K562 (cell line): ENCODE measurements at regions not wholly inside any gene's neighbourhood (a gene's known extent, or its start where the extent isn't known, plus 50 kb on each side); places are given as distances from the start of the nearest gene placed in this dataset.

ENCODE experiments used
- ATAC-seq: fragments of 200-7000 bp; cut with Tn5 transposase; 3 replicates; pipeline ENCODE4 v1.9.1; 2020; ENCODE audit warnings: moderate library complexity
- BruUV-seq: library from RNA; stranded (reverse); fragments of 400-500 nt; replicated peaks from 2 replicates; lab custom pipeline; 2021; lab: Mats Ljungman, UMichigan
- CTCF ChIA-PET: fragments of 300-600 bp; formaldehyde crosslinking; extraction: SDS; loops from one replicate; lab custom pipeline; 2021; ENCODE audit warnings: low intra/inter-chr PET ratio; lab: Yijun Ruan, JAX
- POLR2A ChIA-PET: fragments of 300-600, 350-650 bp; sonication (Branson Sonifier 250); formaldehyde crosslinking; extraction: SDS; loops from one replicate; lab custom pipeline; 2021; ENCODE audit warnings: antibody characterized with exemption, inconsistent platforms; lab: Yijun Ruan, JAX
- DNase-seq, 4 experiments: peaks; one replicate each; pipeline versions ENCODE4 v3.0.0 to v3.0.0-alpha.2; 2011 to 2018; ENCODE audit warnings: low spot score in 3 of 4, mixed read lengths in 3 of 4; ENCODE audit errors: extremely low read depth in 1 of 4
- FAIRE-seq: peaks from 2 replicates; lab custom pipeline; 2011; peaks lifted over from hg19 to GRCh38; lab: Jason Lieb, UNC
- H2AFZ ChIP-seq: 2 replicates; pipeline ENCODE4 v1.6.0; 2011; ENCODE audit warnings: low read depth, low read length, control low read depth, inconsistent platforms
- H3K27ac ChIP-seq: fragments of 200-600 bp; 3 replicates; pipeline ENCODE4 v1.8.0; 2011; ENCODE audit warnings: low read depth, mild to moderate bottlenecking, control low read depth, inconsistent platforms, low read length, moderate library complexity, mixed read lengths; ENCODE audit errors: extremely low read depth
- H3K27me3 ChIP-seq, 2 experiments: fragments of 300-600 bp in 1 of 2; 2 replicates in 1 of 2; 3 replicates in 1 of 2; pipeline versions ENCODE4 v1.6.0 to v1.8.0; 2011; ENCODE audit warnings: inconsistent platforms in 2 of 2, low read length in 2 of 2, mild to moderate bottlenecking in 1 of 2, mixed read lengths in 1 of 2, moderate library complexity in 1 of 2; ENCODE audit not compliant: control insufficient read depth in 2 of 2, insufficient read depth in 2 of 2
- H3K36me3 ChIP-seq: fragments of 300-600 bp; 3 replicates; pipeline ENCODE4 v1.8.0; 2011; ENCODE audit warnings: mild to moderate bottlenecking, low read length, inconsistent platforms; ENCODE audit not compliant: control insufficient read depth, insufficient read depth
- H3K4me1 ChIP-seq, 2 experiments: fragments of 200-600 bp in 1 of 2; replicated peaks in 1 of 2; 2 replicates in 1 of 2; 3 replicates in 1 of 2; pipeline versions ENCODE4 v1.5.1 to v1.8.0; 2011; ENCODE audit warnings: inconsistent platforms in 2 of 2, low read length in 2 of 2, mild to moderate bottlenecking in 1 of 2, mixed read lengths in 1 of 2, moderate library complexity in 1 of 2; ENCODE audit not compliant: control insufficient read depth in 2 of 2, insufficient read depth in 2 of 2
- H3K4me2 ChIP-seq: 2 replicates; pipeline ENCODE4 v1.6.1; 2011; ENCODE audit warnings: low read length, control low read depth, inconsistent platforms, mixed read lengths; ENCODE audit not compliant: insufficient read depth
- H3K4me3 ChIP-seq: fragments of 200-600 bp; sonication (generic), shearing (Covaris generic); 2 replicates; pipeline ENCODE4 v1.5.1; 2016; ENCODE audit warnings: control low read depth, inconsistent platforms
- H3K79me2 ChIP-seq: fragments of 200-600 bp; 3 replicates; pipeline ENCODE4 v1.8.0; 2011; ENCODE audit warnings: low read length, inconsistent platforms; ENCODE audit not compliant: control insufficient read depth, insufficient read depth
- H3K9ac ChIP-seq, 2 experiments: 2 replicates each; pipeline versions ENCODE4 v1.6.0 to v1.6.1; 2011; ENCODE audit warnings: low read depth in 2 of 2, low read length in 2 of 2, control low read depth in 1 of 2, inconsistent platforms in 1 of 2, mild to moderate bottlenecking in 1 of 2, mixed read lengths in 1 of 2; ENCODE audit not compliant: insufficient read depth in 1 of 2
- H3K9me1 ChIP-seq: one replicate; pipeline ENCODE4 v1.6.0; 2011; ENCODE audit warnings: inconsistent platforms, mild to moderate bottlenecking, low read length, moderate library complexity; ENCODE audit not compliant: control insufficient read depth, insufficient read depth
- H3K9me3 ChIP-seq: replicated peaks from 2 replicates; pipeline ENCODE4 v1.5.1; 2011; ENCODE audit warnings: low read depth, low read length, inconsistent platforms; ENCODE audit not compliant: control insufficient read depth, insufficient read depth
- H4K20me1 ChIP-seq: replicated peaks from 2 replicates; pipeline ENCODE4 v1.6.1; 2011; ENCODE audit warnings: low read length, inconsistent platforms, mixed read lengths; ENCODE audit not compliant: control insufficient read depth, insufficient read depth
- ATF7 ChIP-seq: fragments of 450-650 bp; IDR thresholded peaks from 2 replicates; pipeline ENCODE4 v1.7.1; 2014; ENCODE audit warnings: mild to moderate bottlenecking, moderate library complexity
- HNRNPK ChIP-seq: fragments of 200-400 bp; formaldehyde crosslinking; IDR thresholded peaks from one replicate; pipeline ENCODE4 v1.6.1; 2018; ENCODE audit warnings: mild to moderate bottlenecking, low read depth, low read length; ENCODE audit not compliant: poor library complexity, severe bottlenecking
- NFIC ChIP-seq: fragments of 450-650 bp; IDR thresholded peaks from 2 replicates; pipeline ENCODE4 v1.6.1; 2017; ENCODE audit warnings: mild to moderate bottlenecking, inconsistent platforms
- NONO ChIP-seq, 2 experiments: fragments of 200-400 bp in 1 of 2; fragments of 450-650 bp in 1 of 2; formaldehyde crosslinking in 1 of 2; IDR thresholded peaks; 2 replicates each; pipeline ENCODE4 v1.6.1; 2017; ENCODE audit warnings: low read depth in 2 of 2, mild to moderate bottlenecking in 2 of 2, moderate library complexity in 2 of 2, low read length in 1 of 2
- PTRF ChIP-seq: fragments of 450-650 bp; IDR thresholded peaks from 2 replicates; pipeline ENCODE4 v1.6.1; 2016; ENCODE audit warnings: mild to moderate bottlenecking, missing genetic modification characterization, missing compliant biosample characterization
- PURB ChIP-seq: sonication (generic); formaldehyde crosslinking; IDR thresholded peaks from 2 replicates; pipeline ENCODE4 v1.9.0; 2021; ENCODE audit warnings: low read depth, mild to moderate bottlenecking, missing genetic modification reagents
- RBBP5 ChIP-seq: fragments of 200-600 bp; sonication (generic); IDR thresholded peaks from 2 replicates; pipeline ENCODE4 v1.6.1; 2012; ENCODE audit warnings: borderline replicate concordance, mild to moderate bottlenecking, low read length, control low read depth, inconsistent platforms; ENCODE audit not compliant: insufficient read depth, poor library complexity, severe bottlenecking
- SMARCE1 ChIP-seq: fragments of 450-650 bp; IDR thresholded peaks from 2 replicates; pipeline ENCODE4 v1.7.1; 2016; ENCODE audit warnings: mild to moderate bottlenecking
- SPI1 ChIP-seq: IDR thresholded peaks from 2 replicates; pipeline ENCODE4 v1.6.1; 2011; ENCODE audit warnings: low read depth, low read length, control low read depth, borderline replicate concordance
- SRF ChIP-seq, 2 experiments: fragments of 250-450, 450-650 bp in 1 of 2; sonication (Bioruptor Pico) in 1 of 2; sonication (generic) in 1 of 2; formaldehyde crosslinking; IDR thresholded peaks; 2 replicates each; pipeline versions ENCODE4 v1.5.0 to v1.5.1; 2020 to 2022; ENCODE audit warnings: mild to moderate bottlenecking in 1 of 2, missing genetic modification reagents in 1 of 2
- TBL1XR1 ChIP-seq, 2 experiments: IDR thresholded peaks; 2 replicates each; pipeline ENCODE4 v1.6.1; 2012; ENCODE audit warnings: improper control_type of control experiment in 2 of 2, low read length in 2 of 2, mild to moderate bottlenecking in 1 of 2
- TCF7L2 ChIP-seq: fragments of 150-350 bp; IDR thresholded peaks from 2 replicates; pipeline ENCODE4 v1.6.1; 2016; ENCODE audit warnings: low read depth, mild to moderate bottlenecking, low read length, moderate library complexity
- ZKSCAN3 ChIP-seq: fragments of 250-450 bp; sonication (Bioruptor Pico); IDR thresholded peaks from 2 replicates; pipeline ENCODE4 v1.4.0; 2020
- ZNF23 ChIP-seq: fragments of 250-450 bp; sonication (Bioruptor Pico); IDR thresholded peaks from 2 replicates; pipeline ENCODE4 v1.4.0; 2020; ENCODE audit warnings: mild to moderate bottlenecking
- WGBS: fragments of 100-300 bp; shearing (Covaris generic); methylation state at CpG from one replicate; pipeline ENCODE4 v1.1.6; 2016; ENCODE audit warnings: low coverage, mixed read lengths; ENCODE audit not compliant: insufficient coverage; ENCODE audit errors: missing lambda C conversion rate; 5-methylcytosine and 5-hydroxymethylcytosine counted together
- in situ Hi-C: fragments of 300-500 bp; cut with MboI; formaldehyde crosslinking; loops from 4 replicates; pipeline ENCODE4 v1.15.0; 2018; ENCODE audit warnings: inconsistent platforms, mixed read lengths
- intact Hi-C: fragments of 100-400 bp; cut with micrococcal nuclease; formaldehyde crosslinking; loops from 2 replicates; pipeline ENCODE4 v1.14.2; 2022
- TF ChIP-seq, protein P1 (sequence below), 3 experiments: fragments of 200-800 bp in 1 of 3; sonication (Bioruptor generic) in 1 of 3; sonication (generic) in 1 of 3; formaldehyde crosslinking in 1 of 3; IDR thresholded peaks; 2 replicates each; pipeline versions ENCODE4 v1.6.1 to v1.8.0; 2016 to 2022; ENCODE audit warnings: mild to moderate bottlenecking in 2 of 3, missing compliant biosample characterization in 2 of 3, missing genetic modification characterization in 2 of 3, missing genetic modification reagents in 1 of 3
- TF ChIP-seq, protein P2 (sequence below): fragments of 250-450 bp; sonication (Bioruptor Pico); IDR thresholded peaks from 2 replicates; pipeline ENCODE4 v1.9.0; 2021; ENCODE audit warnings: mild to moderate bottlenecking

DNA sequence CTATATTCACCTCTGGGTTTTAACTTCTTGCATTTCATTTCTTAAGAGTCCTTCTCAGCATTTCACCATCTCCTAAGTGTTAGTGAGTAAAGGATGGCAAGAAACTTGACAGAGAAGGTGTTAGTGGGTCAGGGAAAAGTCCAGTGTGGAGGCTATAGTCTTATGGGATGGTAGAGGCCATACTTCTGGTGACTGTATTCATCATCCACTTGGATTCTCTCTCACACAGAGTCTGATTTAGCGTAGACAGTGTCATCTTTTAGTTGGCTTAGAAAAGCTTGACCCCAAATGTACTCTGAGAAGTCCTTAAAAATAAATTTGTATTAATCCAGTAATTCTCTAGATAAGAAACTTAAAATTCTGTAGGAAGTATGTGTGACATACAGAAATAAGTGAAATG is 232.4 kb upstream of the FBXO33 start:
- Histone ChIP-seq H2AFZ (no peak overlapping the region), H3K4me1 (no peaks in the 10 kb centered on the region), H3K4me2 (no peak overlapping the region), H3K9me3 (no peaks in the 10 kb centered on the region), H3K36me3 (no peaks in the 10 kb centered on the region), H3K4me3 (no peak overlapping the region), H4K20me1 (no peaks in the 10 kb centered on the region)
- no peak for DNase-seq
- WGBS: 0% methylated on average over 1 of the region's 1 CpG
- BruUV-seq: no TSS peak
- in situ Hi-C loops (no loop called here), intact Hi-C loops (no loop called here)
- POLR2A ChIA-PET: no interaction called here
- TF ChIP-seq PTRF (no peak), PURB (no peak), NONO (IDR thresholded peaks at IDR 0.05; ENCODE audit: low read depth in 2 of 2, low read length in 1 of 2) (no peak)
- TF ChIP-seq, all 486 proteins: peak for 0
- H3K27ac ChIP-seq: no peak overlapping the region
- H3K79me2 ChIP-seq: no peaks in the 10 kb centered on the region
- CTCF ChIA-PET: no interaction called here
- no peaks in the 10 kb centered on the region for H3K9me1 ChIP-seq
- no peaks in the 10 kb centered on the region for H3K27me3 ChIP-seq
- FAIRE-seq (no peak), ATAC-seq (no peak)
- no peak overlapping the region for H3K9ac ChIP-seq

- intact Hi-C loops: no loop called here
- Histone ChIP-seq H3K9me1 (no peaks in the 10 kb centered on the region), H3K9me3 (no peaks in the 10 kb centered on the region), H4K20me1 (no peaks in the 10 kb centered on the region), H3K36me3 (no peaks in the 10 kb centered on the region), H3K9ac (no peak overlapping the region), H3K4me2 (no peak overlapping the region), H3K79me2 (no peaks in the 10 kb centered on the region), H3K4me1 (no peaks in the 10 kb centered on the region), H3K27me3 (no peaks in the 10 kb centered on the region), H2AFZ (no peak overlapping the region), H3K27ac (no peak overlapping the region), H3K4me3 (no peak overlapping the region)
- ATAC-seq (no peak), FAIRE-seq (no peak), DNase-seq (no peak)
- ChIA-PET CTCF (no interaction called here), POLR2A (no interaction called here)
- BruUV-seq: no TSS peak
- 0% methylated on average over 1 of the region's 1 CpG for WGBS
- in situ Hi-C loops: no loop called here
- TF ChIP-seq ATF7 (no peak), SMARCE1 (no peak), TCF7L2 (no peak), ZNF23 (no peak), ZKSCAN3 (CRISPR knock-in tag) (no peak), SPI1 (no peak), HNRNPK (no peak), TBL1XR1 (IDR thresholded peaks at IDR 0.05; ENCODE audit: low read length in 2 of 2) (no peak), SRF (CRISPR knock-in tag; IDR thresholded peaks at IDR 0.05) (no peak), RBBP5 (no peak), NFIC (no peak)
- TF ChIP-seq, protein P1, sequence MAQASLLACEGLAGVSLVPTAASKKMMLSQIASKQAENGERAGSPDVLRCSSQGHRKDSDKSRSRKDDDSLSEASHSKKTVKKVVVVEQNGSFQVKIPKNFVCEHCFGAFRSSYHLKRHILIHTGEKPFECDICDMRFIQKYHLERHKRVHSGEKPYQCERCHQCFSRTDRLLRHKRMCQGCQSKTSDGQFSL (CRISPR knock-in tag; IDR thresholded peaks at IDR 0.05): no peak
- TF ChIP-seq, protein P1 (tag; IDR thresholded peaks at IDR 0.05): no peak
- TF ChIP-seq, protein P2, sequence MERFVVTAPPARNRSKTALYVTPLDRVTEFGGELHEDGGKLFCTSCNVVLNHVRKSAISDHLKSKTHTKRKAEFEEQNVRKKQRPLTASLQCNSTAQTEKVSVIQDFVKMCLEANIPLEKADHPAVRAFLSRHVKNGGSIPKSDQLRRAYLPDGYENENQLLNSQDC (CRISPR knock-in tag): no peak
Measured at GRCh38 chr14:39641224-39641623, 209.0 kb upstream of the FBXO33 start.
